H1 (cell line): ENCODE measurements at regions not wholly inside any gene's neighbourhood (a gene's known extent, or its start where the extent isn't known, plus 50 kb on each side); places are given as distances from the start of the nearest gene placed in this dataset.

Source experiments
- CTCF ChIA-PET: fragments of 300-600 bp; sonication (Branson Sonifier 250); formaldehyde crosslinking; loops from one replicate; lab custom pipeline; 2021; ENCODE audit not compliant: partially characterized antibody; lab: Charles Lee
- POLR2A ChIA-PET: fragments of 300-600 bp; sonication (Branson Sonifier 250); formaldehyde crosslinking; loops from one replicate; lab custom pipeline; 2021; ENCODE audit warnings: inconsistent platforms; ENCODE audit not compliant: partially characterized antibody; lab: Charles Lee
- DNase-seq, 2 experiments: peaks; one replicate each; pipeline versions ENCODE4 v3.0.0 to v3.0.0-alpha.2; 2010 to 2022; ENCODE audit warnings: low spot score in 2 of 2, low read depth in 1 of 2, mixed read lengths in 1 of 2
- FAIRE-seq: peaks from 2 replicates; lab custom pipeline; 2011; peaks lifted over from hg19 to GRCh38; lab: Jason Lieb, UNC
- H2AFZ ChIP-seq: 2 replicates; pipeline ENCODE4 v1.8.1; 2012; ENCODE audit warnings: low read length, inconsistent platforms
- H2AK5ac ChIP-seq: 2 replicates; pipeline ENCODE4 v1.6.1; 2013; ENCODE audit warnings: low read depth, low read length
- H2BK120ac ChIP-seq: replicated peaks from 2 replicates; pipeline ENCODE3; 2013; ENCODE audit warnings: low read depth, low read length, inconsistent platforms
- H2BK12ac ChIP-seq: 2 replicates; pipeline ENCODE4 v1.6.1; 2013; ENCODE audit warnings: low read depth, low read length
- H2BK15ac ChIP-seq: 2 replicates; pipeline ENCODE4 v1.6.1; 2013; ENCODE audit warnings: low read length
- H2BK20ac ChIP-seq: 2 replicates; pipeline ENCODE4 v1.6.1; 2013; ENCODE audit warnings: low read length
- H2BK5ac ChIP-seq: 2 replicates; pipeline ENCODE4 v1.6.1; 2013; ENCODE audit warnings: low read depth, low read length
- H3K14ac ChIP-seq: 2 replicates; pipeline ENCODE4 v1.6.1; 2013; ENCODE audit warnings: inconsistent platforms; ENCODE audit not compliant: insufficient read length
- H3K18ac ChIP-seq: 2 replicates; pipeline ENCODE4 v1.6.1; 2013; ENCODE audit warnings: low read length; ENCODE audit errors: extremely low read depth
- H3K23ac ChIP-seq: 2 replicates; pipeline ENCODE4 v1.6.1; 2013; ENCODE audit warnings: inconsistent platforms; ENCODE audit not compliant: insufficient read length
- H3K23me2 ChIP-seq: 2 replicates; pipeline ENCODE4 v1.6.1; 2013; ENCODE audit warnings: low read depth, low read length
- H3K27ac ChIP-seq: 2 replicates; pipeline ENCODE4 v1.6.1; 2011; ENCODE audit warnings: low read depth, low read length, inconsistent platforms
- H3K27me3 ChIP-seq, 4 experiments: replicated peaks in 1 of 4; 1 replicate in 1 of 4; 2 replicates in 3 of 4; pipeline versions ENCODE4 v1.6.1 to v1.8.1; 2011 to 2013; ENCODE audit warnings: low read length in 3 of 4, mild to moderate bottlenecking in 3 of 4, inconsistent platforms in 2 of 4, mixed read lengths in 2 of 4, moderate library complexity in 1 of 4; ENCODE audit not compliant: control insufficient read depth in 3 of 4, insufficient read depth in 3 of 4; ENCODE audit errors: extremely low read depth in 1 of 4
- H3K36me3 ChIP-seq, 4 experiments: 2 replicates each; pipeline versions ENCODE4 v1.6.1 to v1.8.1; 2011 to 2013; ENCODE audit warnings: mild to moderate bottlenecking in 4 of 4, low read length in 3 of 4, moderate library complexity in 2 of 4, control low read depth in 1 of 4, inconsistent platforms in 1 of 4; ENCODE audit not compliant: insufficient read depth in 4 of 4, control insufficient read depth in 2 of 4
- H3K4ac ChIP-seq: replicated peaks from 2 replicates; pipeline ENCODE3; 2013; ENCODE audit warnings: low read length, low read depth, mixed read lengths, inconsistent platforms; ENCODE audit not compliant: insufficient read length
- H3K4me1 ChIP-seq, 4 experiments: replicated peaks in 1 of 4; 1 replicate in 1 of 4; 2 replicates in 3 of 4; pipeline versions ENCODE4 v1.6.1 to v1.8.1; 2011 to 2013; ENCODE audit warnings: low read length in 3 of 4, inconsistent platforms in 2 of 4, mixed read lengths in 1 of 4; ENCODE audit not compliant: insufficient read depth in 4 of 4, control insufficient read depth in 3 of 4
- H3K4me2 ChIP-seq, 2 experiments: 2 replicates each; pipeline versions ENCODE4 v1.6.1 to v1.8.1; 2011 to 2013; ENCODE audit warnings: low read depth in 2 of 2, low read length in 2 of 2, control low read depth in 1 of 2, inconsistent platforms in 1 of 2, mild to moderate bottlenecking in 1 of 2; ENCODE audit not compliant: insufficient read depth in 1 of 2
- H3K4me3 ChIP-seq, 4 experiments: fragments of 200-600, 300-600 bp in 1 of 4; sonication (generic), shearing (Covaris generic), sonication (Bioruptor Twin) in 1 of 4; 2 replicates each; pipeline versions ENCODE4 v1.5.1 to v1.8.1; 2011 to 2016; ENCODE audit warnings: low read length in 4 of 4, low read depth in 3 of 4, control low read depth in 2 of 4, inconsistent platforms in 2 of 4, mild to moderate bottlenecking in 2 of 4, mixed read lengths in 1 of 4, moderate library complexity in 1 of 4; ENCODE audit not compliant: insufficient read depth in 2 of 4; ENCODE audit errors: extremely low read depth in 1 of 4
- H3K56ac ChIP-seq: replicated peaks from 2 replicates; pipeline ENCODE3; 2013; ENCODE audit warnings: low read depth, mild to moderate bottlenecking, mixed read lengths, low read length, inconsistent platforms; ENCODE audit not compliant: insufficient read length
- H3K79me1 ChIP-seq: 2 replicates; pipeline ENCODE4 v1.6.1; 2013; ENCODE audit warnings: low read depth, low read length, control low read depth
- H3K79me2 ChIP-seq, 2 experiments: 2 replicates each; pipeline versions ENCODE4 v1.6.1 to v1.8.1; 2012 to 2013; ENCODE audit warnings: low read length in 2 of 2, mild to moderate bottlenecking in 2 of 2, inconsistent platforms in 1 of 2; ENCODE audit not compliant: insufficient read depth in 2 of 2, control insufficient read depth in 1 of 2
- H3K9ac ChIP-seq, 4 experiments: replicated peaks in 1 of 4; 1 replicate in 1 of 4; 2 replicates in 3 of 4; pipeline versions ENCODE4 v1.6.1 to v1.8.1; 2011 to 2013; ENCODE audit warnings: low read depth in 3 of 4, low read length in 3 of 4, control low read depth in 2 of 4, mild to moderate bottlenecking in 2 of 4, moderate library complexity in 2 of 4, inconsistent platforms in 1 of 4; ENCODE audit errors: extremely low read depth in 1 of 4
- H3K9me3 ChIP-seq, 2 experiments: 2 replicates each; pipeline versions ENCODE4 v1.6.1 to v1.8.1; 2012 to 2013; ENCODE audit warnings: mild to moderate bottlenecking in 2 of 2, moderate library complexity in 2 of 2, control low read depth in 1 of 2, inconsistent platforms in 1 of 2, low read depth in 1 of 2, low read length in 1 of 2, mixed read lengths in 1 of 2; ENCODE audit not compliant: insufficient read depth in 2 of 2
- H4K20me1 ChIP-seq, 2 experiments: replicated peaks in 1 of 2; 2 replicates each; pipeline versions ENCODE3 to v1.8.1; 2011 to 2013; ENCODE audit warnings: inconsistent platforms in 2 of 2, low read length in 2 of 2, mild to moderate bottlenecking in 1 of 2; ENCODE audit not compliant: insufficient read depth in 2 of 2, control insufficient read depth in 1 of 2
- H4K5ac ChIP-seq: 2 replicates; pipeline ENCODE4 v1.6.1; 2013; ENCODE audit warnings: low read length, low read depth, mixed read lengths, inconsistent platforms; ENCODE audit not compliant: insufficient read length
- H4K8ac ChIP-seq: 2 replicates; pipeline ENCODE4 v1.8.0; 2013; ENCODE audit warnings: mild to moderate bottlenecking, moderate library complexity, low read length, inconsistent platforms; ENCODE audit not compliant: insufficient read depth; ENCODE audit errors: extremely low read depth
- H4K91ac ChIP-seq: replicated peaks from 2 replicates; pipeline ENCODE3; 2013; ENCODE audit warnings: low read length, mixed read lengths, inconsistent platforms; ENCODE audit not compliant: insufficient read length
- BCL11A ChIP-seq, 2 experiments: IDR thresholded peaks; one replicate each; pipeline ENCODE4 v1.6.1; 2011; ENCODE audit warnings: low read depth in 2 of 2, low read length in 2 of 2, mild to moderate bottlenecking in 2 of 2
- CHD1 ChIP-seq: IDR thresholded peaks from 2 replicates; pipeline ENCODE4 v1.6.1; 2012; ENCODE audit warnings: low read depth, low read length, improper control_type of control experiment
- EGR1 ChIP-seq: IDR thresholded peaks from 2 replicates; pipeline ENCODE4 v1.6.1; 2011; ENCODE audit warnings: low read depth, low read length, borderline replicate concordance
- EP300 ChIP-seq, 2 experiments: IDR thresholded peaks; 1 replicate in 1 of 2; 2 replicates in 1 of 2; pipeline ENCODE4 v1.6.1; 2011 to 2012; ENCODE audit warnings: low read depth in 2 of 2, low read length in 2 of 2, mild to moderate bottlenecking in 2 of 2, borderline replicate concordance in 1 of 2, inconsistent platforms in 1 of 2, moderate library complexity in 1 of 2
- HDAC6 ChIP-seq: IDR thresholded peaks from one replicate; pipeline ENCODE4 v1.7.1; 2012; ENCODE audit warnings: low read depth, mild to moderate bottlenecking, inconsistent platforms, low read length, moderate library complexity
- NRF1 ChIP-seq: IDR thresholded peaks from 2 replicates; pipeline ENCODE4 v1.6.1; 2011; ENCODE audit warnings: mild to moderate bottlenecking, low read depth, low read length, improper control_type of control experiment
- PHF8 ChIP-seq: fragments of 200-600 bp; sonication (generic); conservative IDR thresholded peaks from 2 replicates; pipeline ENCODE4 v1.7.1; 2012; ENCODE audit warnings: low read depth, mild to moderate bottlenecking, inconsistent platforms, low read length, moderate library complexity
- POLR2AphosphoS5 ChIP-seq: IDR thresholded peaks from 2 replicates; pipeline ENCODE4 v1.6.1; 2011; ENCODE audit warnings: low read depth, low read length
- RNF2 ChIP-seq: fragments of 200-900, 300-1000 bp; sonication (generic); IDR thresholded peaks from 2 replicates; pipeline ENCODE4 v1.7.1; 2016; ENCODE audit warnings: borderline replicate concordance, low read depth, mild to moderate bottlenecking, antibody characterized with exemption, low read length; ENCODE audit not compliant: poor library complexity, severe bottlenecking; ENCODE audit errors: missing control alignments
- SIRT6 ChIP-seq: IDR thresholded peaks from one replicate; pipeline ENCODE4 v1.7.1; 2012; ENCODE audit warnings: low read length, inconsistent platforms
- SUZ12 ChIP-seq: fragments of 200-600 bp; sonication (generic); IDR thresholded peaks from 2 replicates; pipeline ENCODE4 v1.6.1; 2012; ENCODE audit warnings: mild to moderate bottlenecking, inconsistent platforms, low read length, moderate library complexity, mixed read lengths
- TCF12 ChIP-seq: IDR thresholded peaks from 2 replicates; pipeline ENCODE4 v1.6.1; 2011; ENCODE audit warnings: low read depth, mild to moderate bottlenecking, low read length
- ZNF274 ChIP-seq: IDR thresholded peaks from 2 replicates; pipeline ENCODE4 v1.7.0; 2012; ENCODE audit warnings: low read length, borderline replicate concordance; ENCODE audit errors: extremely low read depth
- WGBS, 2 experiments: shearing (Covaris generic) in 1 of 2; methylation state at CpG; one replicate each; pipeline versions ENCODE4 v1.1.6 to v1.1.7; 2013 to 2015; ENCODE audit warnings: low lambda C conversion rate in 2 of 2, mixed read lengths in 2 of 2, inconsistent platforms in 1 of 2, low coverage in 1 of 2, missing lambda C conversion rate in 1 of 2; ENCODE audit not compliant: insufficient replicate concordance in 2 of 2, insufficient coverage in 1 of 2, insufficient read length in 1 of 2; ENCODE audit errors: extremely low coverage in 1 of 2, missing lambda C conversion rate in 1 of 2; 5-methylcytosine and 5-hydroxymethylcytosine counted together
- TF ChIP-seq, protein P1 (sequence below): IDR thresholded peaks from 2 replicates; pipeline ENCODE4 v1.6.1; 2011; ENCODE audit warnings: low read length, improper control_type of control experiment

DNA sequence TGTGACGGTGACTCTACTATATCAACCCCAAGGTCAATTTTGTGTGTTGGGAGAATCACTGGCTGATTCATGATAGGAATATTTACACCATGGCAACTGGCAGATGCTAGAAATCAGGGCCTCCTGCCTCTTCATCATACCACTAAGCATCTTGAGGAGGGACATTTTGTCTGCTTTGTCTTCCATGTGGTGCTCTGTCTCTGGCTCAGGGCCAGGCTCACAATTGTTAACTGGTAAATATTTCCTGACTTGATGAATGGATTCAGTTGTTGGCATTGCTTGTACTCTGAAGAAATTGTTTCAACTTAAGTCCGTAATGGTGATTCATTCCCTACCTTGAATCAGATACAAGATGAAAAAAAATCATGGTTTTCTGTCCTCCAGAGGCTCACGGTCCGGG is 292.7 kb downstream of the HAPSTR1 start:
- H3K4ac ChIP-seq: no peak overlapping the region
- H3K9ac ChIP-seq: no peak overlapping the region
- no peak overlapping the region for H2BK15ac ChIP-seq
- H3K4me2 ChIP-seq: no peak overlapping the region
- 95% methylated on average over 4 of the region's 4 CpGs; no CpG with 5 or more reads in 1 of the 2 experiments for WGBS, 2 experiments
- no peak overlapping the region for H3K4me3 ChIP-seq
- no peak for FAIRE-seq
- H3K79me2 ChIP-seq: no peaks in the 10 kb centered on the region
- no peaks in the 10 kb centered on the region for H3K4me1 ChIP-seq
- H2AFZ ChIP-seq: no peak overlapping the region
- no peak overlapping the region for H2BK12ac ChIP-seq
- H3K23ac ChIP-seq: no peak overlapping the region
- no peaks in the 10 kb centered on the region for H4K20me1 ChIP-seq
- H2BK5ac ChIP-seq: no peak overlapping the region
- no peak overlapping the region for H2BK20ac ChIP-seq
- H3K27ac ChIP-seq: no peak overlapping the region
- H4K5ac ChIP-seq: no peak overlapping the region
- no peaks in the 10 kb centered on the region for H3K27me3 ChIP-seq
- H3K36me3 ChIP-seq: no peaks in the 10 kb centered on the region; a peak in 1 of 8 replicates
- no peak overlapping the region for H2BK120ac ChIP-seq
- H3K56ac ChIP-seq: no peak overlapping the region
- no peak overlapping the region for H2AK5ac ChIP-seq
- H4K8ac ChIP-seq: no peak overlapping the region
- no peak overlapping the region for H3K14ac ChIP-seq
- no peaks in the 10 kb centered on the region for H3K79me1 ChIP-seq
- DNase-seq: no peak
- no peaks in the 10 kb centered on the region for H3K23me2 ChIP-seq
- H4K91ac ChIP-seq: no peak overlapping the region
- POLR2A ChIA-PET: no interaction called here
- CTCF ChIA-PET: interaction anchor here (0.9 to 1.1 kb wide), 2 partner anchors 54 to 126 kb away, joined by 3 read pairs; no protein-coding TSS in a partner anchor
- H3K9me3 ChIP-seq: peaks cover 5 to 6% of the 10 kb centered on the region in 2 experiments; a peak in 3 of 4 replicates
- H3K18ac ChIP-seq: no peak overlapping the region
- TF ChIP-seq HDAC6 (no peak), TCF12 (no peak), SIRT6 (no peak), RNF2 (no peak), SUZ12 (no peak), EP300 (IDR thresholded peaks at IDR 0.05; ENCODE audit: borderline replicate concordance in 1 of 2, low read depth in 2 of 2, low read length in 2 of 2) (no peak), EGR1 (no peak), PHF8 (no peak), NRF1 (no peak), POLR2AphosphoS5 (no peak), CHD1 (no peak), ZNF274 (no peak), BCL11A (IDR thresholded peaks at IDR 0.05; ENCODE audit: low read depth in 2 of 2, low read length in 2 of 2) (no peak)
- TF ChIP-seq, protein P1, sequence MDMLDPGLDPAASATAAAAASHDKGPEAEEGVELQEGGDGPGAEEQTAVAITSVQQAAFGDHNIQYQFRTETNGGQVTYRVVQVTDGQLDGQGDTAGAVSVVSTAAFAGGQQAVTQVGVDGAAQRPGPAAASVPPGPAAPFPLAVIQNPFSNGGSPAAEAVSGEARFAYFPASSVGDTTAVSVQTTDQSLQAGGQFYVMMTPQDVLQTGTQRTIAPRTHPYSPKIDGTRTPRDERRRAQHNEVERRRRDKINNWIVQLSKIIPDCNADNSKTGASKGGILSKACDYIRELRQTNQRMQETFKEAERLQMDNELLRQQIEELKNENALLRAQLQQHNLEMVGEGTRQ: no peak
